Motor neuron (in vitro differentiated cells): ENCODE measurements at regions not wholly inside any gene's neighbourhood (a gene's known extent, or its start where the extent isn't known, plus 50 kb on each side); places are given as distances from the start of the nearest gene placed in this dataset.

Source experiments
- ATAC-seq, 8 experiments: fragments of 200-7000 bp; cut with Tn5 transposase; replicated peaks in 6 of 8; 2 replicates each; pipeline ENCODE4 v1.8.0; 2021; ENCODE audit warnings: mild to moderate bottlenecking in 8 of 8, moderate library complexity in 8 of 8
- H3K27ac ChIP-seq, 2 donors: fragments of 250-450 bp; sonication (Bioruptor Pico); 2 replicates each; pipeline ENCODE4 v1.9.0; 2021; ENCODE audit warnings: antibody characterized with exemption in 2 of 2, mild to moderate bottlenecking in 2 of 2, moderate library complexity in 1 of 2
- H3K4me1 ChIP-seq, 2 donors: fragments of 250-450 bp; sonication (Bioruptor Pico); replicated peaks in 1 of 2; 2 replicates each; pipeline ENCODE4 v1.6.1; 2021; ENCODE audit warnings: antibody characterized with exemption in 2 of 2, mild to moderate bottlenecking in 2 of 2, moderate library complexity in 1 of 2
- H3K4me3 ChIP-seq, 5 donors: fragments of 250-450 bp; sonication (Bioruptor Pico); 2 replicates each; pipeline ENCODE4 v1.9.0; 2021; ENCODE audit warnings: antibody characterized with exemption in 5 of 5, mild to moderate bottlenecking in 5 of 5, moderate library complexity in 4 of 5
- WGBS, 10 experiments: fragments of 450-650 bp; shearing (Covaris generic); methylation state at CpG; one replicate each; pipeline ENCODE4 v1.0.0; 2022; 5-methylcytosine and 5-hydroxymethylcytosine counted together
- in situ Hi-C, 9 experiments: fragments of 400-800 bp; cut with MboI; loops; one replicate each; pipeline ENCODE4 v1.15.0; 2021; ENCODE audit warnings: low sequenced_read_pairs in 9 of 9, low pct_unique_long_range_greater_than_20kb in 2 of 9; ENCODE audit not compliant: unreplicated experiment in 9 of 9

DNA sequence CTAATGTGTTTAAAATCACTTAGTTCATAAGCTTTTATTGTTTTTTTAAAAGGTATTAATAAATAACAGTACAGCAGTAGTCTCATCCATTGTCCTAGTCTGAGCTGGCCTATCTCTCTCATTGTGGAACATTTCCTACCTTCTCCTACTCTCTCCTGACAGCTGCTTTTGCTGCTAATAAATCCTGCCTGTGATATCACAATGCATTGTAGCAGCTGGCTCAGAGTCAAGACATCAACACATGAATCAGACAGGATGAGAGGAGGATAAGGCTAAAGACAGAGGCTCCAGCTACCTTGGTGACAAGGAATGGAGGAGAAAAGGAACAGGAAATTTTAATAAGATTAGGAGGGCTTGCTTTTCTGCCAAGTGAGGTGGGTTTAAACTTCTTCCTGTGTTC is 626.1 kb downstream of the HS3ST4 start:
- in situ Hi-C loops, result no loop called here
- Histone ChIP-seq H3K4me1 (peaks cover 12 to 20% of the 10 kb centered on the region in 2 donors), H3K4me3 (no peak overlapping the region), H3K27ac (no peak overlapping the region)
- peak in 5 of 8 experiments; percentile 52 to 99 (median 90) for ATAC-seq

DNA sequence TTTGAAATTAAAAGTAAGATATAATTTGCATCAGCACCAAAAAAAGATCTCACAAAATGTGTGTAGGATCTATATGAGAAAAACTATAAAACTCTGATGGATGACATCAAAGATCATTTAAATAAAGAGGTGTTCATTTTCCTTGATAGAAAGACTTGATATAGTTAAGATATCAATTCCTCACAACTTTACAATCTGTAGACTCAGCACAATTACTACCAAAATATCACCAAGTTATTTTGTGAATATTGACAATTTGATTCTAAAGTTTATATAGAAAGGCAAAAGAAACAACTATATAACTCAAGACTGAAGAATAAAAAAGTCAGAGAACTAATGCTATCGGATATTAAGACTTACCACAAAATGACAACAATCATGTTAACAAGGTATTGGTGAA is 638.9 kb downstream of the HS3ST4 start:
- H3K4me1 ChIP-seq, result peaks cover 0 to 3% of the 10 kb centered on the region in 2 donors
- in situ Hi-C loops, result no loop called here
- ATAC-seq, result no peak
- H3K4me3 ChIP-seq, result no peak overlapping the region
- no peak overlapping the region for H3K27ac ChIP-seq
- 0 to 100% (median 62%) methylated on average over 1 of the region's 1 CpG for WGBS, 10 experiments

DNA sequence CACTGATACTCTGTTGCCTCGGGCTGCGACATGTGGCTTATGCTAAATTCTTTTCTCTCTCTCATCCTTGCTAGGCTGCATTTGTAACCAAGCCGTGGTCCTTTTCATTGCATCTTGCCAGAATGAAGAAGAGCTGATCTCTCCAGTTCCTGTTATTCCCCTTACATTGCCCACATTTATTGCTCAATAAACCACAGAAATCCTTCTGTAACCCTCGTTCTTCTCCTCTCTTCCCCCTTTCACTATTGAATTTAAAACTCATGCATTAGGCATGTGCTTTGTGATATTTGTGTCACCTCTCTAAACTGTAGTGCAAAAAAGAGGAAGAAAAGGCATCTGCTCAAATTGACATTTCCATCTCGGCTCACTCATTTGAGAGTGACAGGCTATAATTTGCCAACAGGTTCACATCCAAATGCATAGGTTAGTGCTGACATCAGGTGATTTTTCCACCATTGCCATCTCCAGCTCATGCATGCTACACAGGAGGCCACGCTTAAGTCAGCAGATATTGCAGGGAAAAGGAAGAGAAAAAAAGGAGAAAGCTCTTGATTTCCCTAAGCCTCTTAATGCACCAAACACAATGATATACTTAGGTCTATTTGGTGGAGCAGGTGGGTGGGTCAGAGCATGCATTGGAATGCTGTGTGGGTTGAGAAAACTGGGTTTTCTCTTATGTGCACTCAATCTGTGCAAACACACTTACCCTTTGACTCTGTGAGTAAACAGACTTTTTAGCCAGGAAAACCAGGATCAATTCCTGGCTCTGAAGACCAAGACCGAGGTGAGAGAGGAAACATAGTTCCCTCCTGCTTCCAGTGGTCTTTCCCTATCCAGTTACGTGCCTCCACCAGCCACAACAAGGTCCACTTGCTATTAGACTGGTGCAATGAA is 642.7 kb downstream of the HS3ST4 start:
- Histone ChIP-seq H3K27ac (no peak overlapping the region), H3K4me1 (peaks cover 0 to 3% of the 10 kb centered on the region in 2 donors), H3K4me3 (no peak overlapping the region)
- in situ Hi-C loops, result no loop called here
- 1 to 88% (median 45%) methylated on average over 1 to 8 of the region's 8 CpGs for WGBS, 10 experiments
- no peak for ATAC-seq

DNA sequence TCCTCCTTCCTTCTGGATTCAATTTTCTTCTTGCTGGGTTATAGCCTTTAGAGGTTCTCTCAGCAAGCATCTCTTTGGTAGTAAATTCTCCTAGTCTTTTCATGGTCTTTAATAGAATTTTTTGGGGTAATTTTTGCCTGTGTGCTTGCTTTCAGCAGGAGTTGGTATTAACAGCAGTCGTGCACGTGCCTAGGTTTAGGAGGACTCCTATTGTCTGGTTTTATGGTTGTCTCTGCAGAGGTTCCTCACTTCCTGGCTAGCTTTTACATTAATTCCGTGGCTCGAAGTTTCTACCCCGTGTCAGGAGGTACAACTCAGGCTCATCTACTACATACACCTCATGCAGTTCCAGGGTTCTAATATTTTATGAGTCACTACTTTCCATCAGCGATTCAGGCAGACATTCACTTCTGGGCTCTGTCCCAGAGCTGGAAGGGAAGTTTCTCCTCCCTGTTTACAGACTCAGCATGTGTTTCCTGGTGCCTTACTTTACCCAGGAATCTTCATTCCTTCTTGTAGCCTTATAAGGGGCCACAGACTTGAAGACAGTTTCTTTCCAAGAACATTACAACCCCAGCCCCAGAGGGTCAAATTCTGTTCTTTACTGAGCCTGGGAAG is 643.6 kb downstream of the HS3ST4 start:
- in situ Hi-C loops, result no loop called here
- no peak for ATAC-seq

DNA sequence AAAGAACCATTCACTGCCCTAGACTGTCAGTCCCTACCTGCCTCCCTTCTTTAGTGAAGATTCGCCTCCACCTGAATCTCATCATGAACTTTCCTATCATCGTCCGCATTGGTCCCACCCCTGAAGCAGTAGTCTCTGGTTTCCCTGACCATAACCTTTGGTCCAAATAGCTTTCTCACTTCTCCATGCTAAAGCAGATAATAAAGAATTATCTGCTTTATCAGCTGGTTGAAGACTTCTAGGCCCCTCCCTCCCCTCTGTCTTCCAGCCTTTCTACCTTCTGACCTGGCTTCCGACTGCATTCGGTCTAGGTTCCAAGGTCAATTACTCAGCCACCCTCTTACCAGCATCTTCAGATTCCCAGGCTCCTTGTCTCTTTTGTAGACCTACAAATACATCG is 650.9 kb downstream of the HS3ST4 start:
- in situ Hi-C loops, result no loop called here
- 33 to 100% (median 72%) methylated on average over 1 to 5 of the region's 6 CpGs; no CpG with 5 or more reads in 2 of the 10 experiments for WGBS, 10 experiments
- no peak for ATAC-seq

More for the DNA sequence above, 643.6 kb downstream of the HS3ST4 start:
- Histone ChIP-seq H3K4me3 (no peak overlapping the region), H3K4me1 (peaks cover 0 to 3% of the 10 kb centered on the region in 2 donors), H3K27ac (no peak overlapping the region)
- 0 to 92% (median 62%) methylated on average over 2 to 6 of the region's 6 CpGs for WGBS, 10 experiments

DNA sequence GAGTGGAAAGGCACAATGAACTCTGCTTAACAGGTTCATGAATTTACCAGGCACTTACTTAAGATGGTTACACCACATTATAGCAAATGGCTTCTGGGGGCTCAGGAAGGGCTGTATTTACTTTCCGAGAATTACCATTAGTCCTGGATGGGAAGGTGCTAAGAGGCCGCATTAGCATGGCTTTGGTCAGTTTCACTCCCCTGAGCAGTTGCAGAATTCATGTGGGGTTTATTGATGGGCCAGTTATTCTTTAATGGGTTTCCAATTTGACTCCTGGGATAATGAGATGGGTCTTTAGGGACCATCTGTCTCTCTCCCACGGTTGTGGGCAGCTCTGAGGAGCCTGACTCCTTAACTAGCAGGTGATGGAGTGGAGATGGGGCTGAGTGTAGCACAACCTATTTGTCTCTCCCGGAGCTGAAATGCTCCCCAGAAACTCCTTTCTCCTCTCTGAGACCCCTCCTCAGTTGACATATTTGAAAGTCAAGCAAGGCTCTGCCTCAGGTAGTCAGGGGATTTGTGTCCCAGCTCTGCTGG is 652.5 kb downstream of the HS3ST4 start:
- in situ Hi-C loops, result no loop called here

More for the DNA sequence above, 650.9 kb downstream of the HS3ST4 start:
- H3K4me3 ChIP-seq, result no peak overlapping the region
- peaks cover 6 to 9% of the 10 kb centered on the region in 2 donors for H3K4me1 ChIP-seq
- no peak overlapping the region for H3K27ac ChIP-seq

DNA sequence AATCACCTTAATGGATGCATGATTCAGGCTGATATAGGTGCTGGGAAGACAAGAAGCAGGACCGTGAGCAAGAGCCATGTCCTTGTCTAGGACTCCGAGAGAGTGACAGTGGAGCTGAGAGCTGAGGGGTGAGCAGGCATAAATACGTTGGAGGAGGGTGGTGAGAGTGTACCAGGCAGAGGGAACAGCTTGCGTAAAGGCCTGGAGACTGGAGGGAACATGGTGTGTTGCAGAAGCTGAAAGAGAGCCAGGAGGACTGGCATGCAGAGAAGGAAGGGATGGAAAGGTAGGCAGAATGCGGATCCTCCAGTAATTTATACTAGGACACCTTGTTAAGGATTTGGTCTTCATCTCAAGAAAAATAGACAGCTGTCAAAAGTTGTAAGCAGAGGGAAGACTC is 653.2 kb downstream of the HS3ST4 start:
- H3K4me3 ChIP-seq, result no peak overlapping the region
- H3K4me1 ChIP-seq, result peaks cover 6 to 9% of the 10 kb centered on the region in 2 donors
- no peak for ATAC-seq
- no peak overlapping the region for H3K27ac ChIP-seq
- 0 to 100% (median 55%) methylated on average over 1 to 5 of the region's 5 CpGs for WGBS, 10 experiments
- in situ Hi-C loops, result no loop called here

More for the DNA sequence above, 652.5 kb downstream of the HS3ST4 start:
- ATAC-seq, result peak in 4 of 8 experiments; percentile 47 to 95 (median 52)
- Histone ChIP-seq H3K4me1 (peaks cover 6 to 9% of the 10 kb centered on the region in 2 donors), H3K4me3 (no peak overlapping the region), H3K27ac (no peak overlapping the region)
- 0 to 63% (median 0%) methylated on average over 1 to 3 of the region's 4 CpGs; no CpG with 5 or more reads in 5 of the 10 experiments for WGBS, 10 experiments

DNA sequence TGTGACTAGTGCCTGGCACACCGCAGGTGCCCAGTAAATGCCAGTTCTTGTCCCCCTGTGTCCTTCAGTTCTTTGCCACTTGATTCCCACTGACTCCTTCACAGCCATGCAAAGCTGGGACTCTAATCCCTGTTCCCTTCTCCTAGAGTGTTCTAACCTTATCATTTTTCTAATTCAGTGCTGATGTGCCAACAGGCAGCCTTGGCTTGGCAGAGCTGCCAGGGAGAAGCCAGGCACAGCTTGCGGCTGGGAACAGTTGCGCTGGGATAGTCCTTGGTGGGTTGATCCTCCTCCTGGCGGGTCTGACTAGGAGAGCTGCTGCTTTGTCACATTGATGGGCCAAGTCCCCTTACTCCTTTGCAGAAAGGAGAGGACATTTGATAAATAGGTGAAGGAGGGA is 654.2 kb downstream of the HS3ST4 start:
- no peak for ATAC-seq
- no peak overlapping the region for H3K27ac ChIP-seq
- H3K4me1 ChIP-seq, result peaks cover 6 to 9% of the 10 kb centered on the region in 2 donors
- in situ Hi-C loops, result no loop called here
- H3K4me3 ChIP-seq, result no peak overlapping the region
- 34 to 94% (median 65%) methylated on average over 1 to 4 of the region's 4 CpGs; no CpG with 5 or more reads in 4 of the 10 experiments for WGBS, 10 experiments

DNA sequence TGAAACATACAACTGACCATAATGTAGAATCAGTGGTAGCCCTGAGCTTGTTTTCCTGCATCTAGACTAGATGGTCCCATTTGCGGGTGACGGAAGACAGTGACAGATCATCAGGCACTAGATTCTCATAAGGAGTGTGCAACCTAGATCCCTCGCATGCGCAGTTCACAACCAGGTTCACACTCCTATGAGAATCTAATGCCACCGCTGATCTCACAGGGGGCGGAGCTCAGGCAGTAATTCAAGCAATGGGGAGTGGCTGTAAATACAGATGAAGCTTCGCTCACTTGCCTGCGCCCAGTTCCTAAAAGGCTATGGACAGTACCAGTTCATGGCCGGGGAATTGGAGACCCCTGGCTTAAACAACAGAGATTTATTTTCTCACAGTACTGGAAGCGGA is 656.3 kb downstream of the HS3ST4 start:
- 28 to 100% (median 74%) methylated on average over 1 to 9 of the region's 10 CpGs; no CpG with 5 or more reads in 1 of the 10 experiments for WGBS, 10 experiments
- H3K27ac ChIP-seq, result no peak overlapping the region
- in situ Hi-C loops, result no loop called here
- peaks cover 6 to 9% of the 10 kb centered on the region in 2 donors for H3K4me1 ChIP-seq
- no peak overlapping the region for H3K4me3 ChIP-seq
- ATAC-seq, result no peak

DNA sequence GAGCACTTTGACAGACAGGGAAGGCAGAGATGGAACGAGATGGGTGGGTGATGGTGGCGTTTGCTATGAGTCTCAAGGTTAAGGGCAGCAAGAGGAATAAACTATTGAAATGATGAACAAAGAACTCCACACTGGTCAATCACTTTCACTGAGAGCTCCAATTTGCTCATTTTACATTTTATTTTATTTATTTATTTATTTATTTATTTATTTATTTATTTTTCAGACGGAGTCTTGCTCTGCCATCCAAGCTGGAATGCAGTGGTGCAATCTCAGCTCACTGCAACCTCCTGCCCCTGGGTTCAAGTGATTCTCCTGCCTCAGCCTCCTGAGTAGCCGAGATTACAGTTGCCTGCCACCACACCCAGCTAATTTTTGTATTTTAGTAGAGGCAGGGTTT is 669.1 kb downstream of the HS3ST4 start:
- Histone ChIP-seq H3K4me3 (no peak overlapping the region), H3K27ac (no peak overlapping the region), H3K4me1 (peaks cover 5 to 7% of the 10 kb centered on the region in 2 donors)
- WGBS, 10 experiments, result 0 to 100% (median 70%) methylated on average over 1 to 4 of the region's 4 CpGs; no CpG with 5 or more reads in 1 of the 10 experiments
- in situ Hi-C loops, result no loop called here
- ATAC-seq, result no peak

DNA sequence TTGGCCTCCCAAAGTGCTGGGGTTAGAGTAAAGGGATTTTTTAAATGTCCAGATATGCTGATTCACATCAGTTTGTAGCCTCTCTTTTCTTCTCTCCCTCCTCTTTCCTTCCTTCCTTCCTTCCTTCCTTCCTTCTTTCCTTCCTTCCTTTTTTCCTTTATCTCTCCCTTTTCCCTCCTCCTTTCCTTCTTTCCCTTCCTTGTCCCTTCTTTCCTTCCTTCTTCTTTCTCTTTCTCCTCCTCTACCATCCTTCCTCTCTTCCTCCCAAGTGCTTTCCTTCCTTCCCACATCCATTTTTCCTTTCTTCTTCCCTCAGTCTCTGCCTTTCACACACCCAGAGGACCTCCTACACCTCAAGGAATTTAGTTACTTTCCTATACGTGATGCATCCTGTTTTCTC is 671.8 kb downstream of the HS3ST4 start:
- Histone ChIP-seq H3K4me1 (peaks cover 6 to 16% of the 10 kb centered on the region in 2 donors), H3K27ac (no peak overlapping the region), H3K4me3 (no peak overlapping the region)
- in situ Hi-C loops, result no loop called here
- ATAC-seq, result no peak
- WGBS, 10 experiments, result 0 to 89% (median 33%) methylated on average over 1 of the region's 1 CpG; no CpG with 5 or more reads in 1 of the 10 experiments

DNA sequence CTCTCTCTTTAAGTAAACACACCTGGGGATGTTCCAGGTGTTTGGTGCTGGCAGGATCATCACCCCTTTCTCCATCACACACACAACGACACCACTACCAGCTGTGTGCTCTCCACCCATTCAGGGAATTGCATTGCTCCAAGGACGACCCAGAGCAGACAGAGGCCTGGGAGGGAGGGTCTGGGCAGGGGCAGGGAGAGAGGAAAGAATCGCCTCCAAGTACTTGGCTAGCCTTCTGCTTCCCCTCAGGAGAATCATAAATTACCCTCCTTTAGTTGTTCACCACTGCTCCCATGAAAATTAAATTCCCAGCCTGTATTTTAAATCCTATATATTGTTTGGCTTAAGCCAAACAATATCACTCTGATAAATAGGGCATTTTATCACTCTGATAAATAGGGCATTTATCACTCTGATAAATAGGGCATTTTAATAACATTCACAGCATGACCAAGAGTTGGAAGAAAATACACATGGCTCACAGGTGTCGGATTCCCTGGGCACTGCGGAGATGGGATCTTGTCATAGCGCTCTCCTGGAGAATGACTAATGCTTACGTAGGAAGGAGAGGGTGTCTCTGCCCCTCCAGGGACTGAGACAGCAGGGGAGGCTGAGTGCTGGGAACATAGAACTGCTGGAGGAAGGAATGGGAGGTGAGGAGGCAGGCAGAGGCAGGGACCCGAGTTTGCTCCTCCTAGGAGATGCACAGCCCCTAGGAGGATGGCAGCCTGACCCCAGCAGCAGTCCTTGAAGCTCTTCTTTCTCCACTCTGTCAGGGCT is 673.6 kb downstream of the HS3ST4 start:
- peak in 5 of 8 experiments; percentile 70 to 99 (median 97) for ATAC-seq
- Histone ChIP-seq H3K4me3 (no peak overlapping the region), H3K4me1 (peaks cover 6 to 16% of the 10 kb centered on the region in 2 donors), H3K27ac (peak overlapping the region; percentile 10 to 58)
- in situ Hi-C loops, result no loop called here
- 0 to 72% (median 20%) methylated on average over 1 to 5 of the region's 8 CpGs; no CpG with 5 or more reads in 2 of the 10 experiments for WGBS, 10 experiments
